IgD-negative memory B cell (primary cell): ENCODE measurements at regions not wholly inside any gene's neighbourhood (a gene's known extent, or its start where the extent isn't known, plus 50 kb on each side); places are given as distances from the start of the nearest gene placed in this dataset.
A peak's percentile ranks its signal among the peaks of the same experiment; 100 is the strongest.
"Not testable (repeated sequence)": the region's sequence is repeated elsewhere in the genome, so short reads cannot be mapped to it uniquely, and the experiment has no call there.

ENCODE experiments used
- H3K27ac Mint-ChIP-seq, 3 donors: one replicate each; pipeline ENCODE4 v1.8.0; 2020 to 2022; ENCODE audit warnings: mild to moderate bottlenecking in 3 of 3, mixed read lengths in 3 of 3, moderate library complexity in 1 of 3
- H3K27me3 Mint-ChIP-seq: one replicate; pipeline ENCODE4 v1.8.0; 2021; ENCODE audit warnings: mixed read lengths
- H3K36me3 Mint-ChIP-seq: one replicate; pipeline ENCODE4 v1.8.0; 2020; ENCODE audit warnings: mild to moderate bottlenecking, mixed read lengths
- H3K4me1 Mint-ChIP-seq, 3 donors: one replicate each; pipeline ENCODE4 v1.8.0; 2020 to 2022; ENCODE audit warnings: mixed read lengths in 3 of 3, mild to moderate bottlenecking in 1 of 3
- H3K4me3 Mint-ChIP-seq, 4 donors: one replicate each; pipeline ENCODE4 v1.8.0; 2020 to 2022; ENCODE audit warnings: mild to moderate bottlenecking in 4 of 4, mixed read lengths in 4 of 4, moderate library complexity in 3 of 4
- H3K9me3 Mint-ChIP-seq, 3 donors: one replicate each; pipeline ENCODE4 v1.8.0; 2020 to 2021; ENCODE audit warnings: mixed read lengths in 3 of 3, mild to moderate bottlenecking in 1 of 3

DNA sequence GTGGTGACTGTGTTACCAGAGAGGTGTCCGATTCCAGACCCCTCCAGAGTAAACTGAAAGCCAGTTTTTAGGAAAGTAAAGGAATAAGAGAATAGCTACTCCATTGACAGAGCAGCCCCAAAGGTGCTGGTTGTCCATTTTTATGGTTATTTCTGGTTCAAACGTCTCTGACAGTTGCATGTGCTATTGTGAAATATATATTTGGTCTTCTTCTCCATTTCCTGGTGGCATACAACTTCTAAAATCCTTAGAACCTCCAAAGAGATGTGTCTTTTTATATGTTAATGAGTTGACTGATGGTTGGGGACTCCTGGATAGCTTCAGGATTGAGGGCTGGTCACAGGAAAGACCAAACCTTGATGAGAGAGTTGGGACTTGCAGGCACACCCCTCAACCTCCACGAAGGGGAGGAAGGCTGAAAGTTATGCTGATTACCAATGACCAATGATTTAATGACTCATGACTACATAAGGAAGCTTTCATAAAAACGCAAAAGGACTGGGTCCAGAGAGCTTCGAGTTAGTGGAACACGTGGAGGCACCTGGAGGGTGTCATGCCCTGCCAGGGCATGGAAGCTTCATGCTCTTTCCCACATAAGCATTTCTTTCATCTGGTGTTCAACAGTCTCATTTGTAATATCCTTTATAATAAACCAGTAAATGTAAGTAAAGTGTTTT lies 100.7 kb downstream of the SLC16A1 start:
- Mint-ChIP-seq H3K27ac (peak overlapping the region in 1 of 3 donors; percentile 53), H3K27me3 (peaks cover 15% of the 10 kb centered on the region), H3K4me3 (peak overlapping the region in 2 of 4 donors; percentile 40 to 52), H3K9me3 (no peaks in the 10 kb centered on the region), H3K4me1 (no peaks in the 10 kb centered on the region), H3K36me3 (no peaks in the 10 kb centered on the region)

DNA sequence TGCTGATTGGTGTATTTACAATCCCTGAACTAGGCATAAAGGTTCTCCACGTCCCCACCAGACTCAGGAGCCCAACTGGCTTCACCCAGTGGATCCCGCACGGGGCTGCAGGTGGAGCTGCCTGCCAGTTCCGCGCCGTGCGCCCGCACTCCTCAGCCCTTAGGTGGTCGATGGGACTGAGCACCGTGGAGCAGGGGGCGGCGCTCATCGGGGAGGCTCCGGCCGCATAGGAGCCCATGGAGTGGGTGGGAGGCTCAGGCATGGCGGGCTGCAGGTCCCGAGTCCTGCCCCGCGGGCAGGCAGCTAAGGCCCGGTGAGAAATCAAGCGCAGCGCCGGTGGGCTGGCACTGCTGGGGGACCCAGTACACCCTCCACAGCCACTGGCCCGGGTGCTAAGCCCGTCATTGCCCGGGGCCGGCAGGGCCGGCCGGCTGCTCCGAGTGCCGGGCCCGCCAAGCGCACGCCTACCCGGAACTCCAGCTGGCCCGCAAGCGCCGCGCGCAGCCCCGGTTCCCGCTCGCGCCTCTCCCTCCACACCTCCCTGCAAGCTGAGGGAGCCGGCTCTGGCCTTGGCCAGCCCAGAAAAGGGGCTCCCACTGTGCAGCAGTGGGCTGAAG lies 101.5 kb downstream of the SLC16A1 start:
- not testable (repeated sequence) for H3K27ac Mint-ChIP-seq, H3K36me3 Mint-ChIP-seq, H3K9me3 Mint-ChIP-seq, H3K4me1 Mint-ChIP-seq
- Mint-ChIP-seq H3K27me3 (peaks cover 23% of the 10 kb centered on the region), H3K4me3 (peak overlapping the region in 1 of 4 donors; percentile 33)

DNA sequence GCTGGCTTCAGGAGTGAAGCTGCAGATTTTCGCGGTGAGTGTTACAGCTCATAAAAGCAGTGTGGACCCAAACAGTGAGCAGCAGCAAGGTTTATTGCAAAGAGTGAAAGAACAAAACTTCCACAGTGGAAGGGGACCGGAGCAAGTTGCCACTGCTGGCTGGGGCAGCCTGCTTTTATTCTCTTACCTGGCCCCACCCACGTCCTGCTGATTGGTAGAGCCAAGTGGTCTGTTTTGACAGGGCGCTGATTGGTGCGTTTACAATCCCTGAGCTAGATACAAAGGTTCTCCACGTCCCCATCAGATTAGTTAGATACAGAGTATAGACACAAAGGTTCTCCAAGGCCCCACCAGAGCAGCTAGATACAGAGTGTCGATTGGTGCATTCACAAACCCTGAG lies 102.1 kb downstream of the SLC16A1 start:
- Mint-ChIP-seq H3K4me3 (peak overlapping the region in 2 of 4 donors; percentile 6 to 61), H3K27me3 (peaks cover 25% of the 10 kb centered on the region)
- H3K36me3 Mint-ChIP-seq, H3K9me3 Mint-ChIP-seq, H3K27ac Mint-ChIP-seq, H3K4me1 Mint-ChIP-seq: not testable (repeated sequence)

DNA sequence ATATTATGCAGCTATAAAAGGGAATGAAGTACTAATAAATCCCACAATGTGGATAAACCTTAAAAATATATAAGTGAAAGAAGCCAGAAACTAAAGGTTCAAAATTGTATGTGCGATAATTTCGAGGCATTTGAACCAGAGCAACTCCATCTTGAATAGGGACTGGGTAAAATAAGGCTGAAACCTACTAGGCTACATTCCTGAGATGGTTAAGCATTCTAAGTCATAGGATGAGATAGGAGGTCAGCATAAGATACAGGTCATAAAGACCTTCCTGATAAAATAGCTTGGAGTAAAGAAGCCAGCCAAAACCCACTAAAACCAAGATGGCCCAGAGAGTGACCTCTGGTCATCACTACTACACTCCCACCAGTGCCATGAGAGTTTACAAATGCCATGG lies 103.1 kb downstream of the SLC16A1 start:
- H3K4me3 Mint-ChIP-seq, result no peak overlapping the region

DNA sequence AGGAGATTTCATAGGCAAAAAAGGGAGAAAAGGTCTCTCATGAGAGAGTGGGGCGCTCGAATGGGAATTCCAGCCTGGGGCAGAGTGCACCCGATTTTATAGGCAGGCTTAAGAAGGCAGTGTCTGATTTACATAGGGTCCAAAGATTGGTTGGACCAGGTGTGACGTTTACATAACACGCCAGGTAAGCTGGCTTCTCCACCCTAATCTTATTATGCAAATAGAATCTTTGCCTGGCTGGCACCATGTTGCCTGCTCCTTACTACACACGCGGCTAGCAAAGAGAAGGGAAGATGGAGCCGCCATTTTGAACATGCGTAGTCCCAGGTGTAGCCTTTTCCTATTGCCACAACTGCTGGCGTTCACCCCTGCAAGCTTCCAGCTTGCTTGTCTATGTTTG lies 103.7 kb downstream of the SLC16A1 start:
- peaks cover 0 to 2% (median 0%) of the 10 kb centered on the region in 3 donors for H3K9me3 Mint-ChIP-seq

More for the DNA sequence above, 103.1 kb downstream of the SLC16A1 start:
- Mint-ChIP-seq H3K4me1 (peaks cover 0 to 4% (median 3%) of the 10 kb centered on the region in 3 donors), H3K27me3 (peaks cover 29% of the 10 kb centered on the region), H3K36me3 (no peaks in the 10 kb centered on the region), H3K9me3 (peaks cover 0 to 2% (median 0%) of the 10 kb centered on the region in 3 donors), H3K27ac (no peak overlapping the region)

DNA sequence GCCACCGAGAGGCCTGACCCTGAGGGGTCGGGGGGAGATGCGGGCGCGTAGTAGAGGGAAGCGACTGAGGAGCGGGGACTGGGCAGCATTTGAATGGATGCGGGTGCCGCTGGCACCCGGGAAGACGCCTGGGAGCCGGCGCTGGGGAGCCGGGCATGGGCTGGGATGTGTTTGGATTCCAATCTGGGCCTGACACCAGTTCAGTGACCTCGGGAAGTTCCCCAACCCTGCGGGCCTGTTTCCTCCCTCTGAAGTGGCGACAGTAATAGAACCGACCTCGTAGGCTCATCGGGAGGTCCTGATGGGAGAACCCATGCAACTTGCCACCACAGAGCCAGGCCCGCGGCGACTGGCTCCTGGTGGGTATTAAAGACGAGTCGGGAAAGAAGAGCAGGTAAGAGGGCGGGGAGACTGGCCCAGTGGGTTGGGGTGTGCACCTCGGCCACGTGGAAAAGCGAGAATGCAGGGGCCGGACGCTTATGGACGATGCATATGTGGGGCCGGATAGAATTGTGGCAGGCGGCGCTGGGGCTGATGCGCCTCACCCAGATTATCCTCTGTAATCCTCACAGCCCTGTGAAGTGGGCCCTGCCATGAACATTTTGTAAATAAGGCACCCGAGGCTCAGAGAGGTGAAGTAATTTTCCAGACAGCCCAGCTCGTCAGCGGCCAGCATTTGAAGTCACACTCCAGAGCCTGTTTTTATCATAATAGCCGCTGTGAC lies 105.8 kb downstream of the SLC16A1 start:
- Mint-ChIP-seq H3K27ac (no peak overlapping the region), H3K36me3 (no peaks in the 10 kb centered on the region), H3K27me3 (peaks cover 29% of the 10 kb centered on the region), H3K9me3 (peaks cover 0 to 2% (median 0%) of the 10 kb centered on the region in 3 donors), H3K4me3 (peak overlapping the region in 2 of 4 donors; percentile 28 to 41), H3K4me1 (peaks cover 3 to 7% (median 5%) of the 10 kb centered on the region in 3 donors)

More for the DNA sequence above, 103.7 kb downstream of the SLC16A1 start:
- H3K4me1 Mint-ChIP-seq, result peaks cover 0 to 4% (median 3%) of the 10 kb centered on the region in 3 donors
- H3K36me3 Mint-ChIP-seq, result no peaks in the 10 kb centered on the region
- H3K27ac Mint-ChIP-seq, result no peak overlapping the region
- no peak overlapping the region for H3K4me3 Mint-ChIP-seq
- H3K27me3 Mint-ChIP-seq, result peaks cover 29% of the 10 kb centered on the region

DNA sequence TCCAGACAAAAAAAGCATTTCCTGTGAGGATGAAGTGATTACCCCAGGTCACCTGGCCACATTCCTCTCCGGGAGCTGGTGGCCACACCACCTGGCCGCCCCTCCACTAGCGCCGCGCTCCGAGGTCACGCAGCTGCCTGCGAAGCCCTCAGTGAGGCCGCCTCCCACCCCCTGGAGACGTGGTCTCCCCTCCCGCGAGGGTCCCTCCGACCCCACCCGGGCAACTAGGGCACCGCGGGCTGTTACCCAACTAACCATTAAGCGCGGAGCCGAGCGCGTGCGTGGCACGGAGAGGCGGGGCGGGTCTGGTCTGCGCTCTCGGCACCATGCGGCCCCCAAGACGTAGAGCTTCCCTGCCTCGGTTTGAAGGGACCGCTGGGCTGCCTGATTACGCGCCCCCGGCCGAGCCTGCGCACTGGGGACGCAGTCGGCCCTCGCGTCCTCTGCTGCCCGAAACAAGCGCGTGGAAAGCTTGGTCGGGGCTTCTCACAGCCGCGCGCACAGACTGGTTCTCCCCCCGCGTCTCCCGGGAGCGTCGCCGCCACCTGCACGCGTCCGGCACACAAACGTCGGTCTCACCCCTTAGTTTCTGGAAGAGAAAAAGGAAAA lies 106.5 kb downstream of the SLC16A1 start:
- Mint-ChIP-seq H3K9me3 (peaks cover 0 to 2% (median 0%) of the 10 kb centered on the region in 3 donors), H3K27ac (no peak overlapping the region), H3K27me3 (peaks cover 26% of the 10 kb centered on the region), H3K36me3 (no peaks in the 10 kb centered on the region), H3K4me3 (peak overlapping the region in 1 of 4 donors; percentile 41), H3K4me1 (peaks cover 3 to 7% (median 5%) of the 10 kb centered on the region in 3 donors)

DNA sequence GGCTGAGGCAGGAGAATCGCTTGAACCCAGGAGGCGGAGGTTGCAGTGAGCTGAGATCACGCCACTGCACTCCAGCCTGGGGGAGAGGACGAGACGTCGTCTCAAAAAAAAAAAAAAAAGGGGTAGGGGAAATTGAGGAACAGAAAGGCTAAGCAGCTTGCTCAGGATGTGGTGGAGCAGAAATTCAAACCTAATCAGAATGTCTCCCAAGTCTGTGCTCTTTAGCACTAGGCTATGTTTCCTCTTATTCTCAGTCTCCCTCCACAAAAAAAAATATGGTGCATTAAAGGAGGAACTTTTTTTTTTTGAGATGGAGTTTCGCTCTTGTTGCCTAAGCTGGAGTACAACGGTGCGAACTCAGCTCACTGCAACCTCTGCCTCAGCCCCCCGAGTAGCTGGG lies 114.2 kb downstream of the SLC16A1 start:
- Mint-ChIP-seq H3K4me3 (peak overlapping the region in 2 of 4 donors; percentile 48 to 59), H3K27me3 (peaks cover 4% of the 10 kb centered on the region)

DNA sequence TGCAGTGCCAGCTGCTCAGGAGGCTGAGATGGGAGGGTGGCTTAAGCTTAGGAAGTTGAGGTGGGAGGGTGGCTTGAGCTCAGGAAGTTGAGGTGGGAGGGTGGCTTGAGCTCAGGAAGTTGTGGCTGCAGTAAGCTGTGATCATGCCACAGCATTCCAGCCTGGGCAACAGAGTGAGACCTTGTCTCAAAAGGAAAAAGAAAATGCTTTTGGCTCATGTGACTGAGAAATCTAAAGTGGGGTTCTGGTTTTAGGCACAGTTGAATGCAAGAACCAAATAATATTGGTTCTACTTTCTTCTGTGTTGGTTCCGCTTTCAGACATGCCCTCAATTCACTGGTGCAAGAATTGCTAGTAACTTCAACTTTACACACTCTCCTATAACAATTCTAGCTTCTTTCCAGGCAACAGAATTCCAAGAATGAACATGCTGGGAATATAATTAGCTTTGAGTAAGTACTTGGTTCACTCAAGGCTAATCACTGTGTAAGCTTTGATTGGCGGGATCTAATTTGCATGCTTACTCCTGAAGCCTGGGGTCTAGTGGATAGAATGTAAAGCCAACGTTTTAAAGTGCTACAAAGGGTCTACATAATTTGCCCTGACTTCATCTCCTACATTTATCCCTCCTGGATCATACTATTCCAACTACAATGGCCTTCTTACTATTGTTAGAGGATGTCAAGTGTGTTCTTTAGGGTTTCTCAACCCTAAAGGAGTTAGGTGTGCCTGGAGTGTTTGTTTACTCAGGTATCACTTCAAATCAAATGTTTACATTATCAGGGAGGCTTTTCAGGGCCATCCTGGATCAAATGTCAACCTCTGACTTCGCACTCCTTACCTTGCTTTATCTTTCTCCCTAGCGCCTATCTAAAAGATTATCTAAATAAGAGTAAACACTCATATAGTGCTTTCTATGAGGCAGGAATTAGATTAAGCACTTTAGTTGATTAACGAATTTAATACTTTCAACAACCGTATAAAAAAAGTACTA lies 115.1 kb downstream of the SLC16A1 start:
- H3K27ac Mint-ChIP-seq, result peak overlapping the region in 2 of 3 donors; percentile 53 to 59
- peaks cover 17 to 27% (median 26%) of the 10 kb centered on the region in 3 donors for H3K4me1 Mint-ChIP-seq
- no peaks in the 10 kb centered on the region for H3K36me3 Mint-ChIP-seq

More for the DNA sequence above, 114.2 kb downstream of the SLC16A1 start:
- Mint-ChIP-seq H3K27ac (no peak overlapping the region), H3K36me3 (no peaks in the 10 kb centered on the region), H3K9me3 (no peaks in the 10 kb centered on the region), H3K4me1 (peaks cover 17 to 25% (median 23%) of the 10 kb centered on the region in 3 donors)

DNA sequence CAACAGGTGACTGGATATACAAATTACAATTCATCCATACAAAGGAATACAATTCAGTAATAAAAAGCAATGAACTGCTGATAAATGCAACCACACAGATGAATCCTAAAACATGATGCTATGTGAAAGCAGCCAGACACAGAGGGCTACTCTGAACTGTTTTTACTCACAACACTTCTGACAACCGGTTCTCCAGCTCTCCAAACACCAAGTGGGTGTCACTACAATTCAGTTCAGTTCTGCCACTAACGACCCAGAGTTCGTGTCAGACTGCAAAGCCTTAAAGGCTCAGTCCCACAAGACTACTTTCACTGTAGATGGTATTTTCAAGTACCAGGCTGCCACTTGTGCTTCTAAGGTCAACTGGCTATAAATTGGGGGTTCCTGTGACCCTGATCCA lies 119.4 kb downstream of the SLC16A1 start:
- H3K36me3 Mint-ChIP-seq, result no peaks in the 10 kb centered on the region
- peaks cover 3% of the 10 kb centered on the region for H3K27me3 Mint-ChIP-seq
- H3K4me3 Mint-ChIP-seq, result no peak overlapping the region
- H3K4me1 Mint-ChIP-seq, result peaks cover 12 to 17% (median 14%) of the 10 kb centered on the region in 3 donors
- no peak overlapping the region for H3K27ac Mint-ChIP-seq
- H3K9me3 Mint-ChIP-seq, result no peaks in the 10 kb centered on the region

More for the DNA sequence above, 115.1 kb downstream of the SLC16A1 start:
- peaks cover 4% of the 10 kb centered on the region for H3K27me3 Mint-ChIP-seq
- H3K9me3 Mint-ChIP-seq, result no peaks in the 10 kb centered on the region
- H3K4me3 Mint-ChIP-seq, result peak overlapping the region in 2 of 4 donors; percentile 23 to 83

DNA sequence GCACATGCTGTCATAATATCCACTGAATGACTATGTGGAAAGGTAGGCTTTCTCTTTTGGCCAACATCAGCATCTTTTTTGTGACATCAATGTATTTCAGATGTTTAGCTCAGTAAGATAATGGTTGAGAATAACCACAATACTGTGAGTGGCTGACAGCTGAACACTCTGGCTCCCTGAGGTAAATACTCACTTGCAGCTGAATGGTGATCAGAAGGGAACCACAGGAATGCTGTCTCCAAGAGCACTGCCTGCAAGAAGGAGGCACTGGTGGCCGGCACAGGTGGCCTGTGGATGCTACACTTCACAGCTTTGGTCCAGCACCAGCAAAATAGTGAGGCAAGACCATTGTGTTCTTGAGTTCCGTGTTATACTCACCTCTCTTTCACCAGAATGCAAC lies 118.7 kb upstream of the PPM1J start:
- peaks cover 2 to 3% (median 3%) of the 10 kb centered on the region in 3 donors for H3K4me1 Mint-ChIP-seq
- no peak overlapping the region for H3K4me3 Mint-ChIP-seq
- no peaks in the 10 kb centered on the region for H3K9me3 Mint-ChIP-seq
- H3K27me3 Mint-ChIP-seq, result peaks cover 3% of the 10 kb centered on the region
- no peak overlapping the region for H3K27ac Mint-ChIP-seq
- H3K36me3 Mint-ChIP-seq, result no peaks in the 10 kb centered on the region

DNA sequence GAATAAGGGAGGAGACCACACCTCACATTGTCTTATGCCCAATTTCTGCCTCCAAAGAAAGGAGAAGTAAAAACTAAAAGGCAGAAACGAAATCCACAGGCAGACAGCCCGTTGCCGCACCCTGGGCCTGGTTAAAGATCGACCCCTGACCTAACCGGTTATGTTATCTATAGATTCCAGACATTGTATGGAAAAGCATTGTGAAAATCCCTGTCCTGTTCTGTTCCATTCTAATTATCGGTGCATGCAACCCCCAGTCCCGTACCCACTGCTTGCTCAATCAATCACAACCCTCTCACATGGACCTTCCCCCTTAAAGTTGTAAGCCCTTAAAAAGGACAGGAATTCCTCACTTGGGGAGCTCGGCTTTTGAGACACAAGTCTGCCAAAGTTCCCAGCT lies 117.1 kb upstream of the PPM1J start:
- not testable (repeated sequence) for H3K27me3 Mint-ChIP-seq, H3K4me1 Mint-ChIP-seq, H3K36me3 Mint-ChIP-seq, H3K27ac Mint-ChIP-seq, H3K9me3 Mint-ChIP-seq
- H3K4me3 Mint-ChIP-seq, result peak overlapping the region in 1 of 4 donors; percentile 1

DNA sequence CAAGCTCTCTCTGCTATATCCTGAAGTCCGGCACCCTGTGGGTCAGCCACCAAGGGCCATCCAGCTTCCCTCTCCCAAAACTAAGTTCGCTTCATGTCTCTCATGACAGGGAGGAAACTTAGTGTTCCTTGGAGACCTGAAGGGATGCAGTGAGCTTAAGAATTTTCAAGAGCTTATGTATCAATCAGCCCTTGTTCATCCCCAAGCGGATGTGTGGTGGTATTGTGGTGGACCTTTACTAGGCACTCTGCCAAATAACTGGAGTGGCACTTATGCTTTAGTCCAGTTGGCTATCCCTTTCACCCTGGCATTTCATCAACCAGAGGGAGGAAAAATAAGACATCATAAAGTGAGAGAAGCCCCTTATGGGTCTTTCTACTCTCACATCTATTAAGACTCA lies 114.6 kb upstream of the PPM1J start:
- H3K4me3 Mint-ChIP-seq, H3K4me1 Mint-ChIP-seq, H3K27ac Mint-ChIP-seq, H3K27me3 Mint-ChIP-seq, H3K36me3 Mint-ChIP-seq, H3K9me3 Mint-ChIP-seq: not testable (repeated sequence)

DNA sequence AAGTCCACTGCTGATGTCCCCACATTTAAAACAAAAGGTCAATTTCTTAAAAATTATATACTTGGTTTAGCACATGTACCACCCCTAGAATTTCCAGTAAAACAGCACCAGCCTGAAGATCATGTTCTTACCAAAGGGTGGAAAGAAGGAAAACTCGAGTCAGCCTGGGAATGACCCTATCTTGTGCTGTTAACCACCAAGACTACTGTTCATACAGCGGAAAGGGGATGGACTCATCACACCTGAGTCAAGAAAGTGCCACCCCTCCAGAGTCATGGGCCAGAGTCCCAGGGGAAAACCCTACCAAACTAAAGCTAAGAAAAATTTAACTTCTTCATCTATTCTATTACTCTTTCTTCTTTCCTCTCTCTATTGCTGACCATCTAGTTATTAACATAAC lies 113.6 kb upstream of the PPM1J start:
- H3K36me3 Mint-ChIP-seq, result no peaks in the 10 kb centered on the region
- H3K4me3 Mint-ChIP-seq, result no peak overlapping the region

More for the DNA sequence above, 113.6 kb upstream of the PPM1J start:
- H3K9me3 Mint-ChIP-seq, result no peaks in the 10 kb centered on the region
- no peak overlapping the region for H3K27ac Mint-ChIP-seq
- peaks cover 0 to 2% (median 2%) of the 10 kb centered on the region in 3 donors for H3K4me1 Mint-ChIP-seq
- H3K27me3 Mint-ChIP-seq, result peaks cover 1% of the 10 kb centered on the region
